A549 (cell line): ENCODE measurements at regions not wholly inside any gene's neighbourhood (a gene's known extent, or its start where the extent isn't known, plus 50 kb on each side); places are given as distances from the start of the nearest gene placed in this dataset.

Experiments used
- ATAC-seq, 2 experiments: fragments of 200-7000 bp in 1 of 2; fragments of >200 bp in 1 of 2; cut with Nextera tagmentation in 1 of 2; cut with Tn5 transposase in 1 of 2; 3 replicates each; pipeline versions ENCODE4 v1.8.0 to v1.9.1; 2018 to 2020; ENCODE audit warnings: mild to moderate bottlenecking in 1 of 2, moderate library complexity in 1 of 2
- CTCF ChIA-PET: fragments of 300-600 bp; sonication (Branson Sonifier 250); formaldehyde crosslinking; extraction: SDS; loops from one replicate; lab custom pipeline; 2021; ENCODE audit warnings: antibody characterized with exemption, inconsistent platforms; lab: Yijun Ruan, JAX
- POLR2A ChIA-PET: fragments of 350-600 bp; formaldehyde crosslinking; extraction: SDS; loops from one replicate; lab custom pipeline; 2021; ENCODE audit warnings: antibody characterized with exemption, inconsistent platforms; lab: Yijun Ruan, JAX
- DNase-seq, 2 experiments: peaks; one replicate each; pipeline versions ENCODE4 v3.0.0 to v3.0.0-alpha.2; 2011 to 2016; ENCODE audit warnings: low read depth in 1 of 2, low spot score in 1 of 2
- FAIRE-seq: peaks from 2 replicates; lab custom pipeline; 2011; peaks lifted over from hg19 to GRCh38; lab: Jason Lieb, UNC
- H3K27ac ChIP-seq, 2 experiments: fragments of >200 bp; sonication (Bioruptor Twin); formaldehyde crosslinking; 3 replicates each; pipeline ENCODE4 v1.5.1; 2016 to 2017
- H3K4me1 ChIP-seq: fragments of >200 bp; sonication (Bioruptor Twin); formaldehyde crosslinking; 3 replicates; pipeline ENCODE4 v1.6.1; 2016
- H3K4me2 ChIP-seq: fragments of >200 bp; sonication (Bioruptor Twin); formaldehyde crosslinking; 3 replicates; pipeline ENCODE4 v1.6.1; 2016
- H3K4me3 ChIP-seq: fragments of >200 bp; sonication (Bioruptor Twin); formaldehyde crosslinking; 3 replicates; pipeline ENCODE4 v1.5.1; 2016
- H3K9me3 ChIP-seq: fragments of >200 bp; sonication (Bioruptor Twin); formaldehyde crosslinking; 3 replicates; pipeline ENCODE4 v1.6.1; 2016
- CHD4 ChIP-seq: fragments of 200-600 bp; sonication (generic); IDR thresholded peaks from 2 replicates; pipeline ENCODE4 v1.6.1; 2016; ENCODE audit warnings: antibody characterized with exemption, mild to moderate bottlenecking, borderline replicate concordance
- EHMT2 ChIP-seq: fragments of 200-600 bp; sonication (generic); IDR thresholded peaks from 2 replicates; pipeline ENCODE4 v1.6.1; 2016; ENCODE audit warnings: antibody characterized with exemption, low read depth, mild to moderate bottlenecking, moderate library complexity
- EP300 ChIP-seq, 2 experiments: fragments of >200 bp; sonication (Bioruptor Twin); formaldehyde crosslinking; IDR thresholded peaks; 2 replicates in 1 of 2; 3 replicates in 1 of 2; pipeline ENCODE4 v1.6.1; 2016 to 2017
- ESRRA ChIP-seq: fragments of 150-350 bp; IDR thresholded peaks from 2 replicates; pipeline ENCODE4 v1.6.1; 2014; ENCODE audit warnings: mild to moderate bottlenecking, low read length, borderline replicate concordance
- FOSB ChIP-seq: fragments of 250-450 bp; sonication (Bioruptor Pico); IDR thresholded peaks from 2 replicates; pipeline ENCODE4 v1.5.0; 2020; ENCODE audit warnings: mild to moderate bottlenecking, moderate library complexity
- FOXS1 ChIP-seq: fragments of 250-450 bp; sonication (Bioruptor Pico); IDR thresholded peaks from 2 replicates; pipeline ENCODE4 v1.5.0; 2020; ENCODE audit warnings: mild to moderate bottlenecking, moderate library complexity
- GATA3 ChIP-seq: IDR thresholded peaks from 2 replicates; pipeline ENCODE4 v1.6.1; 2012; ENCODE audit warnings: borderline replicate concordance
- HDAC2 ChIP-seq: fragments of 200-600 bp; sonication (generic); IDR thresholded peaks from 2 replicates; pipeline ENCODE4 v1.6.1; 2016
- HOXA7 ChIP-seq: fragments of 250-450 bp; sonication (Bioruptor Pico); IDR thresholded peaks from 2 replicates; pipeline ENCODE4 v1.5.0; 2020; ENCODE audit warnings: mild to moderate bottlenecking, moderate library complexity
- HOXB13 ChIP-seq: fragments of 250-450 bp; sonication (Bioruptor Pico); IDR thresholded peaks from 2 replicates; pipeline ENCODE4 v1.5.0; 2020; ENCODE audit warnings: low read depth, mild to moderate bottlenecking, moderate library complexity
- KDM1A ChIP-seq: fragments of 200-600 bp; sonication (generic); IDR thresholded peaks from 2 replicates; pipeline ENCODE4 v1.6.1; 2016; ENCODE audit warnings: low read depth, mild to moderate bottlenecking
- MAFK ChIP-seq: fragments of 450-650 bp; IDR thresholded peaks from 2 replicates; pipeline ENCODE4 v1.6.1; 2014; ENCODE audit not compliant: partially characterized antibody
- MAZ ChIP-seq: fragments of 150-350 bp; IDR thresholded peaks from 2 replicates; pipeline ENCODE4 v1.6.1; 2014; ENCODE audit warnings: antibody characterized with exemption, low read depth, low read length, borderline replicate concordance
- NFE2L2 ChIP-seq: fragments of 150-350 bp; conservative IDR thresholded peaks from 2 replicates; pipeline ENCODE4 v1.6.1; 2014; ENCODE audit warnings: low read length
- NPAS2 ChIP-seq: fragments of 250-450 bp; sonication (Bioruptor Pico); IDR thresholded peaks from 2 replicates; pipeline ENCODE4 v1.8.0; 2022; ENCODE audit warnings: mild to moderate bottlenecking, moderate library complexity, borderline replicate concordance
- PHF8 ChIP-seq: fragments of 200-600 bp; sonication (generic); IDR thresholded peaks from 2 replicates; pipeline ENCODE4 v1.6.1; 2016; ENCODE audit warnings: low read depth, mild to moderate bottlenecking, antibody characterized with exemption, moderate library complexity, borderline replicate concordance
- POLR2AphosphoS2 ChIP-seq: conservative IDR thresholded peaks from 2 replicates; pipeline ENCODE4 v1.6.1; 2012; ENCODE audit warnings: low read length, improper control_type of control experiment, inconsistent platforms
- RARB ChIP-seq: fragments of 250-450 bp; sonication (Bioruptor Pico); IDR thresholded peaks from 2 replicates; pipeline ENCODE4 v1.8.0; 2021; ENCODE audit warnings: mild to moderate bottlenecking, moderate library complexity
- RCOR1 ChIP-seq: fragments of 150-350 bp; IDR thresholded peaks from 2 replicates; pipeline ENCODE4 v1.6.1; 2014; ENCODE audit warnings: antibody characterized with exemption, low read length, low read depth
- RFX5 ChIP-seq: fragments of 450-650 bp; IDR thresholded peaks from 2 replicates; pipeline ENCODE4 v1.7.1; 2014; ENCODE audit warnings: antibody characterized with exemption, mild to moderate bottlenecking, moderate library complexity
- RNF2 ChIP-seq: fragments of 200-600 bp; sonication (generic); IDR thresholded peaks from 2 replicates; pipeline ENCODE4 v1.6.1; 2016; ENCODE audit warnings: low read depth, mild to moderate bottlenecking, antibody characterized with exemption, moderate library complexity, borderline replicate concordance
- SREBF2 ChIP-seq: fragments of 450-650 bp; IDR thresholded peaks from 2 replicates; pipeline ENCODE4 v1.6.1; 2014; ENCODE audit warnings: mild to moderate bottlenecking, moderate library complexity
- TFCP2L1 ChIP-seq: fragments of 250-450 bp; sonication (Bioruptor Pico); IDR thresholded peaks from 2 replicates; pipeline ENCODE4 v1.5.0; 2021; ENCODE audit warnings: mild to moderate bottlenecking
- ZFP36 ChIP-seq: fragments of 450-650 bp; IDR thresholded peaks from 2 replicates; pipeline ENCODE4 v1.6.1; 2014; ENCODE audit warnings: borderline replicate concordance; ENCODE audit not compliant: partially characterized antibody
- ZNF302 ChIP-seq: fragments of 250-450 bp; sonication (Bioruptor Pico); IDR thresholded peaks from 2 replicates; pipeline ENCODE4 v1.9.0; 2021; ENCODE audit warnings: inconsistent platforms, mild to moderate bottlenecking, moderate library complexity
- WGBS: methylation state at CpG from one replicate; pipeline ENCODE4 v1.1.6; 2017; ENCODE audit errors: missing lambda C conversion rate; 5-methylcytosine and 5-hydroxymethylcytosine counted together
- TF ChIP-seq, protein P1 (sequence below): IDR thresholded peaks from 2 replicates; pipeline ENCODE4 v1.6.1; 2012
- TF ChIP-seq, protein P2 (sequence below): fragments of >200 bp; sonication (Bioruptor Twin); formaldehyde crosslinking; IDR thresholded peaks from 2 replicates; pipeline ENCODE4 v1.6.1; 2016
- TF ChIP-seq, protein P3 (sequence below): fragments of 450-650 bp; IDR thresholded peaks from 2 replicates; pipeline ENCODE4 v1.6.1; 2014; ENCODE audit warnings: antibody characterized with exemption
- TF ChIP-seq, protein P4 (sequence below): fragments of 150-350 bp; IDR thresholded peaks from 2 replicates; pipeline ENCODE4 v1.6.1; 2014; ENCODE audit warnings: low read depth, mild to moderate bottlenecking, low read length
- TF ChIP-seq, protein P5 (sequence below): fragments of 200-600 bp; sonication (generic); IDR thresholded peaks from 2 replicates; pipeline ENCODE4 v1.6.1; 2016; ENCODE audit warnings: antibody characterized with exemption, mild to moderate bottlenecking, moderate library complexity

DNA sequence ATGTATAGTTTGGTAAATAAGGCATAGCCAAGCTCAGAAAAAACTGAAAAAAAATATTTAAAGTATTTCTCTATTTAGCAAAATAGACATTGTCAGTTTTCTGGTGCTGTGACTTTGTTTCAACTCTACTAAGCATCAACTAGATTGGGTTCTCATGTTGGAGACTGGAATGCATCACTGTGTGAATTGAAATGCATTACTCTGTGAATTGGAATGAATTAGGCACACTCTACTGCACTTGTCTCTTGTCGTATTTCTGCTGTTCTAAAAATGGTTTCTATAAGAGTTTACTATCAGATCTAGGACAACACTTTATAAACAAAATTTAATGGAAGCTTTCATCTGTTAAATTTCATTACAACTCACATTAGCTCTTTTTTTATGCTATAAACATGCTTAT is 1772.2 kb downstream of the MAT2B start:
- Histone ChIP-seq H3K4me3 (no peak overlapping the region), H3K27ac (no peak overlapping the region), H3K9me3 (no peaks in the 10 kb centered on the region), H3K4me2 (no peak overlapping the region), H3K4me1 (no peaks in the 10 kb centered on the region)
- ATAC-seq (no peak), DNase-seq (no peak)
- CTCF ChIA-PET = no interaction called here
- TF ChIP-seq HOXA7 (CRISPR knock-in tag) = no peak
- no peak for TF ChIP-seq RCOR1
- TF ChIP-seq ESRRA = no peak
- TF ChIP-seq HOXB13 (CRISPR knock-in tag) = no peak
- no peak for TF ChIP-seq MAZ
- TF ChIP-seq, protein P1, sequence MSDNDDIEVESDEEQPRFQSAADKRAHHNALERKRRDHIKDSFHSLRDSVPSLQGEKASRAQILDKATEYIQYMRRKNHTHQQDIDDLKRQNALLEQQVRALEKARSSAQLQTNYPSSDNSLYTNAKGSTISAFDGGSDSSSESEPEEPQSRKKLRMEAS = no peak
- TF ChIP-seq, protein P2, sequence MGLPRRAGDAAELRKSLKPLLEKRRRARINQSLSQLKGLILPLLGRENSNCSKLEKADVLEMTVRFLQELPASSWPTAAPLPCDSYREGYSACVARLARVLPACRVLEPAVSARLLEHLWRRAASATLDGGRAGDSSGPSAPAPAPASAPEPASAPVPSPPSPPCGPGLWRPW = no peak
- TF ChIP-seq ZNF302 (CRISPR knock-in tag) = no peak
- TF ChIP-seq TFCP2L1 (CRISPR knock-in tag) = no peak
- TF ChIP-seq EHMT2 = no peak
- TF ChIP-seq FOXS1 (CRISPR knock-in tag) = no peak
- no peak for TF ChIP-seq FOSB (CRISPR knock-in tag)
- TF ChIP-seq, all 56 proteins: peak for 0
- 11% methylated on average over 1 of the region's 1 CpG for WGBS
- FAIRE-seq = no peak
- POLR2A ChIA-PET = no interaction called here

DNA sequence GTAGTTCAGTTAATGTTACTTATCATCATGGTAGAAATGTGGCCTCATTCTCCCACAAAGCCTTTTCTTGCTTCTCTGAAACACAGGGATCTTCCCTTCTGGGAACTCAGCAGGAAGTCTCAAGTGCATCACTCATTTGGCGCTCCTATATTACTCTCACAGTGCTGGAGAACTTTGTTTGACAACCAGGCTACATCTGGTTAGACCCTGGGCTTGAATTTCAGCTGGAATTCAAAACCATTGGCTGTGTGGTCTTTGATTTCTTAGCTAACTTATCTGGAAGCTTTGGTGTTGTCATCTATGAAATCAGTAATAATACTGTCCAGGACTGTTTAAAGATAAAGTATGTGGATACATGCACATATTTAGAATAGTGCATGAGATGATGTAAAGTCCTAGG is 1777.1 kb downstream of the MAT2B start:
- Histone ChIP-seq H3K9me3 (no peaks in the 10 kb centered on the region), H3K4me1 (no peaks in the 10 kb centered on the region), H3K4me2 (no peak overlapping the region), H3K27ac (no peak overlapping the region), H3K4me3 (no peak overlapping the region)
- ChIA-PET POLR2A (no interaction called here), CTCF (no interaction called here)
- 0% methylated on average over 1 of the region's 1 CpG for WGBS
- ATAC-seq = no peak
- FAIRE-seq = no peak
- TF ChIP-seq GATA3 (no peak), CHD4 (no peak), PHF8 (no peak), EHMT2 (no peak), RFX5 (no peak), FOSB (CRISPR knock-in tag) (no peak), ZFP36 (no peak), SREBF2 (no peak), RARB (CRISPR knock-in tag) (no peak), HDAC2 (no peak)
- TF ChIP-seq, protein P1 = no peak
- TF ChIP-seq, protein P3, sequence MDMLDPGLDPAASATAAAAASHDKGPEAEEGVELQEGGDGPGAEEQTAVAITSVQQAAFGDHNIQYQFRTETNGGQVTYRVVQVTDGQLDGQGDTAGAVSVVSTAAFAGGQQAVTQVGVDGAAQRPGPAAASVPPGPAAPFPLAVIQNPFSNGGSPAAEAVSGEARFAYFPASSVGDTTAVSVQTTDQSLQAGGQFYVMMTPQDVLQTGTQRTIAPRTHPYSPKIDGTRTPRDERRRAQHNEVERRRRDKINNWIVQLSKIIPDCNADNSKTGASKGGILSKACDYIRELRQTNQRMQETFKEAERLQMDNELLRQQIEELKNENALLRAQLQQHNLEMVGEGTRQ = no peak
- TF ChIP-seq, protein P4, sequence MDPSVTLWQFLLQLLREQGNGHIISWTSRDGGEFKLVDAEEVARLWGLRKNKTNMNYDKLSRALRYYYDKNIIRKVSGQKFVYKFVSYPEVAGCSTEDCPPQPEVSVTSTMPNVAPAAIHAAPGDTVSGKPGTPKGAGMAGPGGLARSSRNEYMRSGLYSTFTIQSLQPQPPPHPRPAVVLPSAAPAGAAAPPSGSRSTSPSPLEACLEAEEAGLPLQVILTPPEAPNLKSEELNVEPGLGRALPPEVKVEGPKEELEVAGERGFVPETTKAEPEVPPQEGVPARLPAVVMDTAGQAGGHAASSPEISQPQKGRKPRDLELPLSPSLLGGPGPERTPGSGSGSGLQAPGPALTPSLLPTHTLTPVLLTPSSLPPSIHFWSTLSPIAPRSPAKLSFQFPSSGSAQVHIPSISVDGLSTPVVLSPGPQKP = no peak
- no peak for DNase-seq

DNA sequence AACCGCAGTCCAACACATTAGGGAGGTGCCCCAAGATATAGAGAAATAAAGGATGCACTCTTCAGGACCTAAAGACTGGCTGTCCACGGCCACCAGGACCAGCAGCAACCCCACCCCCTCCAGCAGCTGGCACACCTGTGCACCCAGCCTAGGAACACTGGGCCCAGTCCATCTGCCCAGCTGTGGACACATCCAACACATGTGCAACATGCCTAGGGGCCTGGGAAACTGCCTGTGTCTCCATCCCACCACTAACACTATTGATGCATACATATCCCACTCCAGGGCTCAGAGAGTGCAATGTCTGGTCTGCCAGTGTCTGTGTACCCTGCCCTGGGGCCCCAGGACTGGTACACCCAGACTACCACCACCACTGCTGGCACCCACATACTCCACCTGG is 1781.3 kb downstream of the MAT2B start:
- ATAC-seq (no peak), FAIRE-seq (no peak)
- TF ChIP-seq KDM1A (no peak), RNF2 (no peak), NFE2L2 (no peak), HOXB13 (CRISPR knock-in tag) (no peak), PHF8 (no peak), MAFK (no peak), POLR2AphosphoS2 (no peak), MAZ (no peak), HDAC2 (no peak), EP300 (IDR thresholded peaks at IDR 0.05) (no peak), NPAS2 (CRISPR knock-in tag) (no peak), ZFP36 (no peak), SREBF2 (no peak), ESRRA (no peak)
- TF ChIP-seq, protein P5, sequence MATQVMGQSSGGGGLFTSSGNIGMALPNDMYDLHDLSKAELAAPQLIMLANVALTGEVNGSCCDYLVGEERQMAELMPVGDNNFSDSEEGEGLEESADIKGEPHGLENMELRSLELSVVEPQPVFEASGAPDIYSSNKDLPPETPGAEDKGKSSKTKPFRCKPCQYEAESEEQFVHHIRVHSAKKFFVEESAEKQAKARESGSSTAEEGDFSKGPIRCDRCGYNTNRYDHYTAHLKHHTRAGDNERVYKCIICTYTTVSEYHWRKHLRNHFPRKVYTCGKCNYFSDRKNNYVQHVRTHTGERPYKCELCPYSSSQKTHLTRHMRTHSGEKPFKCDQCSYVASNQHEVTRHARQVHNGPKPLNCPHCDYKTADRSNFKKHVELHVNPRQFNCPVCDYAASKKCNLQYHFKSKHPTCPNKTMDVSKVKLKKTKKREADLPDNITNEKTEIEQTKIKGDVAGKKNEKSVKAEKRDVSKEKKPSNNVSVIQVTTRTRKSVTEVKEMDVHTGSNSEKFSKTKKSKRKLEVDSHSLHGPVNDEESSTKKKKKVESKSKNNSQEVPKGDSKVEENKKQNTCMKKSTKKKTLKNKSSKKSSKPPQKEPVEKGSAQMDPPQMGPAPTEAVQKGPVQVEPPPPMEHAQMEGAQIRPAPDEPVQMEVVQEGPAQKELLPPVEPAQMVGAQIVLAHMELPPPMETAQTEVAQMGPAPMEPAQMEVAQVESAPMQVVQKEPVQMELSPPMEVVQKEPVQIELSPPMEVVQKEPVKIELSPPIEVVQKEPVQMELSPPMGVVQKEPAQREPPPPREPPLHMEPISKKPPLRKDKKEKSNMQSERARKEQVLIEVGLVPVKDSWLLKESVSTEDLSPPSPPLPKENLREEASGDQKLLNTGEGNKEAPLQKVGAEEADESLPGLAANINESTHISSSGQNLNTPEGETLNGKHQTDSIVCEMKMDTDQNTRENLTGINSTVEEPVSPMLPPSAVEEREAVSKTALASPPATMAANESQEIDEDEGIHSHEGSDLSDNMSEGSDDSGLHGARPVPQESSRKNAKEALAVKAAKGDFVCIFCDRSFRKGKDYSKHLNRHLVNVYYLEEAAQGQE = no peak

More for the DNA sequence above, 1781.3 kb downstream of the MAT2B start:
- Histone ChIP-seq H3K4me3 (no peak overlapping the region), H3K4me2 (no peak overlapping the region), H3K4me1 (no peaks in the 10 kb centered on the region), H3K9me3 (no peaks in the 10 kb centered on the region), H3K27ac (no peak overlapping the region)
- ChIA-PET CTCF (no interaction called here), POLR2A (no interaction called here)
- no peak for DNase-seq
- WGBS = 0% methylated on average over 1 of the region's 2 CpGs
